ENCODE measurements at regions not wholly inside any gene's neighbourhood (a gene's known extent, or its start where the extent isn't known, plus 50 kb on each side); places are given as distances from the start of the nearest gene placed in this dataset.

- TF ChIP-seq CTCF (IDR thresholded peaks at IDR 0.05; ENCODE audit: low read depth, low read length, poor library complexity, severe bottlenecking), result no peak
- no peak for TF ChIP-seq EZH2phosphoT487 (IDR thresholded peaks at IDR 0.05; ENCODE audit: borderline replicate concordance, low read length)
These were observed 173.8 kb upstream of the PITX1 start for GRCh38 chr5:135207866-135208265.
